CD14-positive monocyte (primary cell): ENCODE measurements at regions not wholly inside any gene's neighbourhood (a gene's known extent, or its start where the extent isn't known, plus 50 kb on each side); places are given as distances from the start of the nearest gene placed in this dataset.

ENCODE experiments used
- DNase-seq, 3 donors: peaks; one replicate each; pipeline ENCODE4 v3.0.0-alpha.2; 2011 to 2022
- H2AFZ ChIP-seq: 2 replicates; pipeline ENCODE4 v1.6.0; 2012; ENCODE audit warnings: mild to moderate bottlenecking, low read depth, low read length, inconsistent platforms; ENCODE audit not compliant: insufficient read depth, poor library complexity, severe bottlenecking
- H3K27ac ChIP-seq, 2 donors: 1 replicate in 1 of 2; 2 replicates in 1 of 2; pipeline ENCODE4 v1.5.1; 2012 to 2013; ENCODE audit warnings: low read length in 2 of 2, control low read depth in 1 of 2, inconsistent platforms in 1 of 2, low read depth in 1 of 2, mild to moderate bottlenecking in 1 of 2
- H3K27me3 ChIP-seq, 2 donors: one replicate each; pipeline versions ENCODE4 v1.6.0 to v1.6.1; 2011 to 2013; ENCODE audit warnings: low read length in 2 of 2; ENCODE audit not compliant: control insufficient read depth in 2 of 2, insufficient read depth in 2 of 2
- H3K36me3 ChIP-seq, 2 donors: replicated peaks in 1 of 2; 1 replicate in 1 of 2; 2 replicates in 1 of 2; pipeline versions ENCODE4 v1.5.1 to v1.6.1; 2012 to 2013; ENCODE audit warnings: low read length in 2 of 2, control low read depth in 1 of 2, inconsistent platforms in 1 of 2, mild to moderate bottlenecking in 1 of 2; ENCODE audit not compliant: insufficient read depth in 2 of 2, control insufficient read depth in 1 of 2
- H3K4me1 ChIP-seq, 2 donors: 1 replicate in 1 of 2; 2 replicates in 1 of 2; pipeline versions ENCODE4 v1.5.1 to v1.6.1; 2012 to 2013; ENCODE audit warnings: low read length in 2 of 2, control low read depth in 1 of 2, inconsistent platforms in 1 of 2, mild to moderate bottlenecking in 1 of 2, moderate library complexity in 1 of 2; ENCODE audit not compliant: insufficient read depth in 2 of 2, control insufficient read depth in 1 of 2
- H3K4me2 ChIP-seq: replicated peaks from 2 replicates; pipeline ENCODE3; 2012; ENCODE audit warnings: low read length, moderate library complexity, mild to moderate bottlenecking; ENCODE audit not compliant: poor library complexity, severe bottlenecking; ENCODE audit errors: extremely low read depth
- H3K4me3 ChIP-seq, 3 experiments: fragments of 200-600 bp in 1 of 3; sonication (generic) in 1 of 3; replicated peaks in 1 of 3; 1 replicate in 2 of 3; 2 replicates in 1 of 3; pipeline ENCODE4 v1.5.1; 2011 to 2013; ENCODE audit warnings: low read length in 3 of 3, mild to moderate bottlenecking in 3 of 3, control low read depth in 2 of 3, low read depth in 2 of 3, inconsistent platforms in 1 of 3, moderate library complexity in 1 of 3
- H3K79me2 ChIP-seq: 2 replicates; pipeline ENCODE4 v1.6.0; 2012; ENCODE audit warnings: mild to moderate bottlenecking, control low read depth, inconsistent platforms, low read length, moderate library complexity; ENCODE audit not compliant: insufficient read depth
- H3K9ac ChIP-seq: 2 replicates; pipeline ENCODE4 v1.6.0; 2017; ENCODE audit warnings: low read length, mild to moderate bottlenecking; ENCODE audit not compliant: insufficient read depth, poor library complexity, severe bottlenecking
- H3K9me3 ChIP-seq, 2 donors: replicated peaks in 1 of 2; 1 replicate in 1 of 2; 2 replicates in 1 of 2; pipeline versions ENCODE4 v1.5.1 to v1.6.1; 2012 to 2013; ENCODE audit warnings: low read length in 2 of 2, control low read depth in 1 of 2; ENCODE audit not compliant: control insufficient read depth in 1 of 2, insufficient read depth in 1 of 2
- H4K20me1 ChIP-seq: 2 replicates; pipeline ENCODE4 v1.6.0; 2012; ENCODE audit warnings: mild to moderate bottlenecking, low read length, control low read depth, moderate library complexity; ENCODE audit not compliant: insufficient read depth
- H3K27ac Mint-ChIP-seq, 7 donors: one replicate each; pipeline ENCODE4 v1.8.0; 2020; ENCODE audit warnings: mild to moderate bottlenecking in 7 of 7, mixed read lengths in 7 of 7, moderate library complexity in 6 of 7, inconsistent platforms in 2 of 7
- H3K27me3 Mint-ChIP-seq, 3 donors: one replicate each; pipeline ENCODE4 v1.8.0; 2021 to 2022; ENCODE audit warnings: low read depth in 3 of 3, mild to moderate bottlenecking in 3 of 3, mixed read lengths in 3 of 3, moderate library complexity in 3 of 3, inconsistent platforms in 1 of 3
- H3K36me3 Mint-ChIP-seq, 2 donors: one replicate each; pipeline ENCODE4 v1.8.0; 2020; ENCODE audit warnings: mixed read lengths in 2 of 2, inconsistent platforms in 1 of 2, mild to moderate bottlenecking in 1 of 2
- H3K4me1 Mint-ChIP-seq: one replicate; pipeline ENCODE4 v1.8.0; 2020; ENCODE audit warnings: mild to moderate bottlenecking, mixed read lengths
- H3K4me3 Mint-ChIP-seq, 2 donors: one replicate each; pipeline ENCODE4 v1.8.0; 2020; ENCODE audit warnings: mild to moderate bottlenecking in 2 of 2, mixed read lengths in 2 of 2, moderate library complexity in 1 of 2
- H3K9me3 Mint-ChIP-seq, 7 donors: one replicate each; pipeline ENCODE4 v1.8.0; 2020 to 2022; ENCODE audit warnings: mixed read lengths in 7 of 7, mild to moderate bottlenecking in 6 of 7, moderate library complexity in 6 of 7, inconsistent platforms in 2 of 7
- WGBS: methylation state at CpG from one replicate; pipeline ENCODE4 v1.1.5; 2013; ENCODE audit warnings: missing lambda C conversion rate; ENCODE audit not compliant: insufficient coverage; 5-methylcytosine and 5-hydroxymethylcytosine counted together
- intact Hi-C, 2 donors: fragments of 100-400 bp; cut with micrococcal nuclease; formaldehyde crosslinking; loops; one replicate each; pipeline versions ENCODE4 v1.15.0 to v1.15.1; 2023
- TF ChIP-seq, protein P1 (sequence below): fragments of 200-600 bp; IDR thresholded peaks from one replicate; pipeline ENCODE4 v1.8.0; 2022; ENCODE audit warnings: antibody characterized with exemption, mild to moderate bottlenecking

DNA sequence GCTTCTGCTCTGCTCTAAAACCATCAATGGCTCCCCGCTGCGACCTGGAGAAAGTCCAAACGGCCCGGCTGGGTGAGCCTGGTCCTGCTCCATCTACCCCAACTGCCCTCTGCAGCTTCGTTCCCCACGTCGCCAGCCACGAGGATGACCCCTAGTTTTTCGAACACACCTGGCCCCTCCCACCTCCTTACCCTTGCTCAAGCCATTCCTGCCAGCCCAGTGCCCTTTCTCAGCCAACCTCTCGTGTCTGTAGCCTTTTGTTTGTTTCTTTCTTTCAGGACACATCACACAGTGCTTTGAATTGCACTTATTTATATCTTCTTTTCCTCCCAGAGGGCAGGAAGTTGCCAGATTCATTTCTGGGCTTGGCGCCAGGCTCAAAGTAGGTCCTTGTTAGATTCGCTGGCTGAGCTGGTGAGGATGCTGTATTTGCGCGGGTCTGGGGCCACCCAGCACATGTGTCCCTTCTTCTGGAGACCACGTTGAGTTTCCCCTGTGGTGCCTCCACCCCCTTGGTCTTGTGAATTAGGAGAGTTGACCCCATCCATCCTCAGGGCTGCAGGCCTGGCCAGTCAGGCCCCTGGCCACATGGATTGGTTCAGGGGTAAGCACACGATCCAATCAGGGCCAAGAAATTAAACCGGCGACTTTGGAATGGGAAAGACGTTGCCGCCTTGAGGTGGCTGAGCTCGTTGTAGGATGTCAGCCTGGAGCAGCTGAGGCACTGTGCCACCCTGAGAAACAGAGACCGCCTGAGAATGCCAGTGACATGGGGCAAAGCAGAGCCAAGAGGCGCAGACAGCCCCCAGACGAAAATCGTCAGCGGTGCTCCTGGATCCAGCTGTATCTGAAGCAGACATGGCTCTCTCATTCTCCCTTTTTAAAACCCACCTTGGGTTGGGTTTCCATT is 156.0 kb downstream of the CEBPB start:
- H3K4me3 Mint-ChIP-seq, result peak overlapping the region; percentile 67 to 84
- intact Hi-C loops, result loop anchor here (5.0 kb wide), 3 partner anchors 34 to 154 kb away; partner anchors contain the start of gene CEBPB (in 1 of the 2)
- H3K27me3 Mint-ChIP-seq, result peaks cover 1 to 6% (median 4%) of the 10 kb centered on the region in 3 donors

More for the DNA sequence above, 156.0 kb downstream of the CEBPB start:
- peaks cover 76 to 82% of the 10 kb centered on the region in 2 donors for H3K4me1 ChIP-seq
- H3K36me3 Mint-ChIP-seq, result peaks cover 0 to 3% of the 10 kb centered on the region in 2 donors
- H3K27ac Mint-ChIP-seq, result peak overlapping the region; percentile 97 to 99 (median 98)
- TF ChIP-seq, protein P1, sequence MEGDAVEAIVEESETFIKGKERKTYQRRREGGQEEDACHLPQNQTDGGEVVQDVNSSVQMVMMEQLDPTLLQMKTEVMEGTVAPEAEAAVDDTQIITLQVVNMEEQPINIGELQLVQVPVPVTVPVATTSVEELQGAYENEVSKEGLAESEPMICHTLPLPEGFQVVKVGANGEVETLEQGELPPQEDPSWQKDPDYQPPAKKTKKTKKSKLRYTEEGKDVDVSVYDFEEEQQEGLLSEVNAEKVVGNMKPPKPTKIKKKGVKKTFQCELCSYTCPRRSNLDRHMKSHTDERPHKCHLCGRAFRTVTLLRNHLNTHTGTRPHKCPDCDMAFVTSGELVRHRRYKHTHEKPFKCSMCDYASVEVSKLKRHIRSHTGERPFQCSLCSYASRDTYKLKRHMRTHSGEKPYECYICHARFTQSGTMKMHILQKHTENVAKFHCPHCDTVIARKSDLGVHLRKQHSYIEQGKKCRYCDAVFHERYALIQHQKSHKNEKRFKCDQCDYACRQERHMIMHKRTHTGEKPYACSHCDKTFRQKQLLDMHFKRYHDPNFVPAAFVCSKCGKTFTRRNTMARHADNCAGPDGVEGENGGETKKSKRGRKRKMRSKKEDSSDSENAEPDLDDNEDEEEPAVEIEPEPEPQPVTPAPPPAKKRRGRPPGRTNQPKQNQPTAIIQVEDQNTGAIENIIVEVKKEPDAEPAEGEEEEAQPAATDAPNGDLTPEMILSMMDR, result no peak
- H3K79me2 ChIP-seq, result no peaks in the 10 kb centered on the region
- no peaks in the 10 kb centered on the region for H3K27me3 ChIP-seq
- H3K9me3 ChIP-seq, result no peaks in the 10 kb centered on the region
- H2AFZ ChIP-seq, result no peak overlapping the region
- peaks cover 78% of the 10 kb centered on the region for H3K4me1 Mint-ChIP-seq
- DNase-seq, result peak; percentile 47 to 58 (median 51)
- no peaks in the 10 kb centered on the region for H4K20me1 ChIP-seq
- peak overlapping the region; percentile 63 for H3K4me2 ChIP-seq
- no peaks in the 10 kb centered on the region for H3K36me3 ChIP-seq
- H3K27ac ChIP-seq, result peak overlapping the region; percentile 84 to 94
- peak overlapping the region; percentile 38 for H3K9ac ChIP-seq
- peaks cover 0 to 2% (median 0%) of the 10 kb centered on the region in 7 donors for H3K9me3 Mint-ChIP-seq
- WGBS, result 47% methylated on average over 23 of the region's 26 CpGs
- H3K4me3 ChIP-seq, result peak overlapping the region in 1 of 3 experiments; percentile 51
